ENCODE measurements at regions not wholly inside any gene's neighbourhood (a gene's known extent, or its start where the extent isn't known, plus 50 kb on each side); places are given as distances from the start of the nearest gene placed in this dataset.
A peak's percentile ranks its signal among the peaks of the same experiment; 100 is the strongest.

- TF ChIP-seq CTCF (IDR thresholded peaks at IDR 0.05; ENCODE audit: low read depth, low read length): no peak
- peak; percentile 56 to 75 for DNase-seq (ENCODE audit: low read depth in 2 of 2)
These were observed 343.7 kb downstream of the ENC1 start for GRCh38 chr5:74296685-74297408.

DNA sequence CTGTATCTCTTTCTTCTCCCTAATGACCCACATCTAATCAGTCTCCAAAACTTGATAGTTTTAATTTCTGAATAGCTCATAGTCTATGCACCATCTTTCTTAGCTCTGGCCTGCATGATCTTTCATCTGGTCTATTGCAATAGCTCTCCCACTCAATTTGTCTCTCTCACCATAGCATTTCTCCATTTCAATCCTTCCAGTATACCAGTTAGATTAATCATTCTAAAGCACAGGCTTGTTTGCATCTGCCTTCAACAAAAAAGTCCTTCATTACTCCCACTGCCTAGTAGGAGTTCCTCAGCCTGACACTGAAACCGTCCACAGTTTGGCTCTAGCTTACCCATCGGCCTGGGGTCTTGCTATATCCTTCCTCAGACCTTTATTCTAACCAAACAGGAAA is 344.9 kb downstream of the ENC1 start:
- TF ChIP-seq CTCF (IDR thresholded peaks at IDR 0.05; ENCODE audit: low read depth, low read length): no peak
- DNase-seq (ENCODE audit: low read depth in 2 of 2): no peak

More at GRCh38 chr5:74296685-74297408, 343.7 kb downstream of the ENC1 start:
- no peak overlapping the region for H3K4me3 ChIP-seq (replicated peaks in 1 of 2; ENCODE audit: low read depth in 2 of 2, low read length in 2 of 2)

DNA sequence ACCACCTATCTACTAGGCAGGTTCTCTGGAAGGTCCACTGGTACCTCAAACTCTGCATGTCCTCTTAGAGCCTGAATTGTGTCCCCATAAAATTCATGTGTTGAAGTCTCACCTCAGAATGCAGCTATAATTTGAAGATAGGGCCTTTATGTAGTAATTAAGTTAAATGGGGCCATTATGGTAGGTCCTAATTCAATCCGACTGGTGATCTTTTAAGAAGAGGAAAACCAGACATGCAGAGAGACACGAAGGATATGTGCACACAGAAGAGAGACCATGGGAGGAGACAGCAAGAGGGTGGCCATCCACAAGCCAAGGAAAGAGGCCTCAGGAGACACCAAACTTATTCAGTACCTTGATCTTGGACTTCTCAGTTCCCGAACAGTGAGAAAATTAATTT is 345.4 kb downstream of the ENC1 start:
- H3K4me3 ChIP-seq (replicated peaks in 1 of 2; ENCODE audit: low read depth in 2 of 2, low read length in 2 of 2): no peak overlapping the region
- no peak for TF ChIP-seq CTCF (IDR thresholded peaks at IDR 0.05; ENCODE audit: low read depth, low read length)
- no peak for DNase-seq (ENCODE audit: low read depth in 2 of 2)

More for the DNA sequence above, 344.9 kb downstream of the ENC1 start:
- no peak overlapping the region for H3K4me3 ChIP-seq (replicated peaks in 1 of 2; ENCODE audit: low read depth in 2 of 2, low read length in 2 of 2)

DNA sequence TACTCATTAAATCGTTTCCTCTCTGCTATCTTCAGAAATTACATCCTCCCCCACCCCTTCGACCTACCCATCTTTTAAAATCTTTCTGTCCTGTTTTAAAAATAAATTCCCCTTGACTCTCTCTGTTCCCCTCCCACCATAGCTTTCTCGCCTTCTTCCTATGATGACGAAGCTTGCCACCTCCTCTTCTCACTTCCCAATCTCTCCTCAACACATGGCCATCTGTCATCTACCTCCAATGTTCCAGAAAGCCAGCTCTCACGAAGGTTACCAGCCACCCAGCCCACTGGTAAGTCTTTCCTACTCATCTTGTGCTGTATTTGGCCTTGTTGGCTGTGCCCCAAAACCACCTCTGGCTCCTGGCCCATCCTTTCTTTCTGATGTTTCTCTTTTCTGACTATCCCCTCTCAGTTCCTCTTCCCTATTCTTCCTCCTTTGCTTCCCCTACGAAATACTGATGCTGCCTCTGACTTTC is 346.3 kb downstream of the ENC1 start:
- peak in 1 of 2 donors; percentile 50 for DNase-seq (ENCODE audit: low read depth in 2 of 2)
- TF ChIP-seq CTCF (IDR thresholded peaks at IDR 0.05; ENCODE audit: low read depth, low read length): no peak
- no peak overlapping the region for H3K4me3 ChIP-seq (replicated peaks in 1 of 2; ENCODE audit: low read depth in 2 of 2, low read length in 2 of 2)

GRCh38 chr5:74293182-74293581 is 347.3 kb downstream of the ENC1 start:
- no peak for TF ChIP-seq CTCF (IDR thresholded peaks at IDR 0.05; ENCODE audit: low read depth, low read length)
- no peak for DNase-seq (ENCODE audit: low read depth in 2 of 2)

GRCh38 chr5:74290634-74291241 is 349.8 kb downstream of the ENC1 start:
- H3K4me3 ChIP-seq (replicated peaks in 1 of 2; ENCODE audit: low read depth in 2 of 2, low read length in 2 of 2): no peak overlapping the region
- no peak for DNase-seq (ENCODE audit: low read depth in 2 of 2)
- no peak for TF ChIP-seq CTCF (IDR thresholded peaks at IDR 0.05; ENCODE audit: low read depth, low read length)

More at GRCh38 chr5:74293182-74293581, 347.3 kb downstream of the ENC1 start:
- H3K4me3 ChIP-seq (replicated peaks in 1 of 2; ENCODE audit: low read depth in 2 of 2, low read length in 2 of 2): no peak overlapping the region

Data from cardiac fibroblast (primary cell).